HEK293T (cell line): ENCODE measurements at regions not wholly inside any gene's neighbourhood (a gene's known extent, or its start where the extent isn't known, plus 50 kb on each side); places are given as distances from the start of the nearest gene placed in this dataset.

ENCODE experiments used
- CTCF ChIA-PET: fragments of 350-600 bp; formaldehyde crosslinking; extraction: SDS; loops from one replicate; lab custom pipeline; 2021; ENCODE audit warnings: antibody characterized with exemption, inconsistent platforms; lab: Yijun Ruan, JAX
- POLR2A ChIA-PET: fragments of 350-600 bp; formaldehyde crosslinking; extraction: SDS; loops from one replicate; lab custom pipeline; 2020; ENCODE audit warnings: antibody characterized with exemption, inconsistent platforms; lab: Yijun Ruan, JAX
- DNase-seq: peaks from one replicate; pipeline ENCODE4 v3.0.0; 2012; ENCODE audit warnings: mixed read lengths; ENCODE audit errors: extremely low spot score
- ARNT ChIP-seq: fragments of 450-650 bp; IDR thresholded peaks from 2 replicates; pipeline ENCODE4 v1.6.1; 2017; ENCODE audit warnings: mild to moderate bottlenecking
- BHLHE40 ChIP-seq: fragments of 450-650 bp; IDR thresholded peaks from 2 replicates; pipeline ENCODE4 v1.6.1; 2016; ENCODE audit warnings: mild to moderate bottlenecking, moderate library complexity, borderline replicate concordance
- CTBP1 ChIP-seq: fragments of 450-650 bp; IDR thresholded peaks from 2 replicates; pipeline ENCODE4 v1.6.1; 2016; ENCODE audit warnings: borderline replicate concordance
- ELF4 ChIP-seq: fragments of 450-650 bp; IDR thresholded peaks from 2 replicates; pipeline ENCODE4 v1.6.1; 2017; ENCODE audit warnings: antibody characterized with exemption
- FOXA1 ChIP-seq: fragments of 450-650 bp; IDR thresholded peaks from 2 replicates; pipeline ENCODE4 v1.6.1; 2016; ENCODE audit warnings: mild to moderate bottlenecking
- FOXK2 ChIP-seq: fragments of 450-650 bp; IDR thresholded peaks from 2 replicates; pipeline ENCODE4 v1.6.1; 2016; ENCODE audit warnings: mild to moderate bottlenecking
- FOXM1 ChIP-seq: fragments of 450-650 bp; IDR thresholded peaks from 2 replicates; pipeline ENCODE4 v1.6.1; 2017; ENCODE audit warnings: mild to moderate bottlenecking, borderline replicate concordance
- HDGF ChIP-seq: fragments of 450-650 bp; IDR thresholded peaks from 2 replicates; pipeline ENCODE4 v1.6.1; 2017; ENCODE audit warnings: antibody characterized with exemption, borderline replicate concordance
- L3MBTL2 ChIP-seq: fragments of 450-650 bp; conservative IDR thresholded peaks from 2 replicates; pipeline ENCODE4 v1.6.1; 2016; ENCODE audit warnings: mild to moderate bottlenecking
- LEF1 ChIP-seq: fragments of 450-650 bp; IDR thresholded peaks from 2 replicates; pipeline ENCODE4 v1.6.1; 2017; ENCODE audit warnings: mild to moderate bottlenecking, borderline replicate concordance
- NFRKB ChIP-seq: fragments of 450-650 bp; IDR thresholded peaks from 2 replicates; pipeline ENCODE4 v1.6.1; 2016; ENCODE audit warnings: mild to moderate bottlenecking, moderate library complexity
- PKNOX1 ChIP-seq: fragments of 450-650 bp; IDR thresholded peaks from 2 replicates; pipeline ENCODE4 v1.6.1; 2016
- SP1 ChIP-seq: fragments of 450-650 bp; IDR thresholded peaks from 2 replicates; pipeline ENCODE4 v1.6.1; 2017
- SUZ12 ChIP-seq: fragments of 450-650 bp; IDR thresholded peaks from 2 replicates; pipeline ENCODE4 v1.6.1; 2016; ENCODE audit warnings: mild to moderate bottlenecking
- TARDBP ChIP-seq: fragments of 450-650 bp; IDR thresholded peaks from 2 replicates; pipeline ENCODE4 v1.6.1; 2016
- ZNF384 ChIP-seq: fragments of 450-650 bp; IDR thresholded peaks from 2 replicates; pipeline ENCODE4 v1.6.1; 2016

DNA sequence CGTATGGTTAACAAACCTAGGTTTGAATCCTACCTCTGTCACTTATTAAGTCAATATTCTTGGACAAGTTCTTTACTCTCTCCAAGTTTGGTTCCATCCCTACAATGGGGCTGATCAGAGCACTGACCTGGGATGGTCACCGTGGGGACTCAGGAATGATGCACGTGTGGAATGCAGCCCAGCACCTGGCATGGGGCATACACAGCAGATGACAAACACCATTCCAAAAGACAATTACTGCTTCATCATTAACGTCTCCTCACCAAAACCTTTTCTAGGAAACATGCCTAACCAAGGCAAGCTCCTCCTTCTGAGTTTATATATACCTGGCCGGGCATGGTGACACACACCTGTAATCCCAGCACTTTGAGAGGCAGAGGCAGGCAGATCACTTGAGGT is 532.9 kb upstream of the ID2 start:
- ChIA-PET POLR2A (no interaction called here), CTCF (no interaction called here)
- TF ChIP-seq FOXM1 (no peak), BHLHE40 (no peak), FOXA1 (no peak), SP1 (no peak), CTBP1 (no peak)
- no peak for DNase-seq

GRCh38 chr2:8149985-8150539 is 531.8 kb upstream of the ID2 start:
- CTCF ChIA-PET = no interaction called here
- POLR2A ChIA-PET = no interaction called here
- no peak for DNase-seq
- TF ChIP-seq HDGF = no peak
- no peak for TF ChIP-seq FOXA1
- no peak for TF ChIP-seq NFRKB
- no peak for TF ChIP-seq BHLHE40
- no peak for TF ChIP-seq LEF1
- no peak for TF ChIP-seq CTBP1
- TF ChIP-seq SUZ12 = no peak
- no peak for TF ChIP-seq SP1

GRCh38 chr2:8151888-8152287 is 530.0 kb upstream of the ID2 start:
- ChIA-PET CTCF (no interaction called here), POLR2A (no interaction called here)
- TF ChIP-seq HDGF (no peak), L3MBTL2 (no peak), SP1 (no peak), FOXM1 (no peak), ARNT (no peak), NFRKB (no peak), ELF4 (no peak), LEF1 (no peak), SUZ12 (no peak), FOXK2 (no peak), PKNOX1 (no peak), CTBP1 (no peak), FOXA1 (no peak), TARDBP (no peak)
- no peak for DNase-seq

DNA sequence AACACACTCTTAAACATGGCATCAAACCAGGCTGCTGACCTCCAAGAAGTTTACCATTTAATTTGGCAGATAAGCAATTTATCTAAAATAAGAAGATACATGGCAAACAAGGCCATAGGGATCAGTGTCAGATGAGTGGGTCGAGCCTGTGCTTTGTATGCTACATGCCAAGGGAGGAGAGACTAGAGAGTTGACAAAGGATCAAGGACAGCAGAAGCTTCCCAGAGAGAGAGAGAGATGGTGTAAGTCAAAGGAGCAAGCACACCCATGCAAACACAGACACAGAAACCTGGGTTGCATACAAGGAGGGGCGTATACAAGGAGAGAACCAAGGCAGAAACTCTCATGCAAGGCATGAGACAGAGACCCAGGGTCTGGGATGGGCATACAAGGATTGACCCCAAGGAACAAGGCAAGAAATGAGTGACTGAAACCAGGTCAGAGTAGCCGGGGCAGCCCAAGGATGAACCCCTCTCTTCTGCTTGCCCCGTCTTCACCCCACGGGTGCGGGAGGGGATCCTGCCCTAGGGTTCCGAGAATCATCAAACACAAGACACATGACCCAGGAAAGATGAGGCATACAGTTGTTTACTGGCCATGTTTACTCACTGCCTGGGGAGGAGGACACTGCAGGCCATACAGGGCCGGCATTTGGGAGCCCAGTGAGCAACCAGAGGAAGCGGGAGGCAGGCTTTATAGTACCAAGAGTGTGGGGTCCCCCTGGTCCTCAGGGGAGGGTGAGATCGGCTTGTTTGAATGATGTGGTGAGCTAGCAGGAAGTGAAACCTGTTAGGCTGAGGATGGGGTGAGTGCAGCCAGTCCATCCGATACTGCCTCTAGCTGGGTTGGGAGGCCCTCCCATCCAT is 529.2 kb upstream of the ID2 start:
- POLR2A ChIA-PET = no interaction called here
- TF ChIP-seq FOXA1 (no peak), LEF1 (no peak)
- DNase-seq = no peak
- CTCF ChIA-PET = no interaction called here

DNA sequence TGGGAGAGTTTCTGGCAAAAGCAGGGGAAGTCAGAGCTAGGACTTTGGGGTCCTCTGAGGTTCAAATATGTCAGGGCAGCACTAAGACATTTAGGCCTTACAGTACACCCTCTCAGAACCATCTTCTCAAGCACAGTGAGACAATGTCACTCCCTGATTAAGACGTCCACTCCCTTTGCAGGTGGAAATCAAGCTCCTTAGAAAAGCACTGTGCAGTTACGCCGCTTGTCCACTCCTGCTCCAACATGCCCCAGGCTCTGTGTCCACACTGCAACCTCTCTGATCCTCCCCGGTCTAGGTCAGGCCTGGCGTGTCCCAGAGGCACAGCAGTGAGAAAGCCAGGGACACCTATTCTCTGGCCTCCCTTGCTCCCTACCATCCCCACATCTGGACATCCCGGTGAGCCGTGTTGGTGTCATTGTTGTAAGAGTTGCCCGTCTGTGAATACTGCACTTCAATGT is 528.6 kb upstream of the ID2 start:
- POLR2A ChIA-PET = no interaction called here
- DNase-seq = no peak
- CTCF ChIA-PET = no interaction called here
- TF ChIP-seq CTBP1 = no peak
- TF ChIP-seq FOXM1 = no peak
- no peak for TF ChIP-seq SP1
- no peak for TF ChIP-seq TARDBP
- no peak for TF ChIP-seq ZNF384
- TF ChIP-seq HDGF = no peak
- TF ChIP-seq ELF4 = no peak
- no peak for TF ChIP-seq L3MBTL2
- no peak for TF ChIP-seq ARNT
- no peak for TF ChIP-seq PKNOX1
- TF ChIP-seq NFRKB = no peak
- TF ChIP-seq FOXA1 = no peak
- TF ChIP-seq SUZ12 = no peak
- TF ChIP-seq LEF1 = no peak
- no peak for TF ChIP-seq BHLHE40

DNA sequence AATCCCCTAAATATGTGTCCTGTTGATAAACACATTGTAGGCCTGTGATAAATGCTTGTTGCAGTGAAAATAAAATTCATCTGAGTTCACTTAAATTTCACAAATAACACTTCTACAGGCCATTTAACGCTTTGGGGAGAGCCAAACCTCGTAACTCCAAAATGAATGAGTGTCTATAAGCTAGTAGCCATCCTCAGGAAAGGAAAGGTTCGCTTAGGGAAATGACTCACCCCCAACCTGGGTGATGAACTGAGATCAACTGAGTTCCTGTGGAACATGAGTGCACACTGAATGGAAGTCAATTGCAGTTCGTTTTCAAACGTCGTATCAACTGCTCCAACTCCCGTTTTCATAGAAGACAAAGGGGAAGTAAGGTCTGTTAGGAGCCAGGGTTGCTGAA is 527.6 kb upstream of the ID2 start:
- DNase-seq = no peak
- POLR2A ChIA-PET = no interaction called here
- TF ChIP-seq TARDBP = no peak
- TF ChIP-seq LEF1 = no peak
- TF ChIP-seq FOXA1 = no peak
- TF ChIP-seq ZNF384 = no peak
- CTCF ChIA-PET = no interaction called here

DNA sequence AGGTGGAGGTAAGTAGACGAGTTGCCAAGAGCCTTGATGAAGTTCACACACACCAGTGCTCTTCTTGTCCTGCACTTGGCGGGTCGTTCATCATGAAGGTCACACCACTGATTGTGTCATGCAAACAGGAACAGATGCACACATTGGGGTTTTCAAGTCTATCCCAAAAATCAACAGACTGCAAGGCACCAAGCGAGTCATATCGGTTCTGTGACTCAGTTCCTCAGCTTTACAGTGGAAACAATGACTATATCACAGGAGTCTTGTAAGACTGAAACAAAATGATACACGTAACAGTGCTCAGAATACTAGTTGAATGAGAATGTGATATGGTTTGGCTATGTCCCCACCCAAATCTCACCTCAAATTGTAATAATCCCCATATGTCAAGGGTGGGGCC is 526.9 kb upstream of the ID2 start:
- no peak for DNase-seq
- TF ChIP-seq FOXM1 = no peak
- no peak for TF ChIP-seq PKNOX1
- TF ChIP-seq ZNF384 = no peak
- no peak for TF ChIP-seq ARNT
- CTCF ChIA-PET = no interaction called here
- POLR2A ChIA-PET = no interaction called here
